ENCODE measurements at regions not wholly inside any gene's neighbourhood (a gene's known extent, or its start where the extent isn't known, plus 50 kb on each side); places are given as distances from the start of the nearest gene placed in this dataset.

DNA sequence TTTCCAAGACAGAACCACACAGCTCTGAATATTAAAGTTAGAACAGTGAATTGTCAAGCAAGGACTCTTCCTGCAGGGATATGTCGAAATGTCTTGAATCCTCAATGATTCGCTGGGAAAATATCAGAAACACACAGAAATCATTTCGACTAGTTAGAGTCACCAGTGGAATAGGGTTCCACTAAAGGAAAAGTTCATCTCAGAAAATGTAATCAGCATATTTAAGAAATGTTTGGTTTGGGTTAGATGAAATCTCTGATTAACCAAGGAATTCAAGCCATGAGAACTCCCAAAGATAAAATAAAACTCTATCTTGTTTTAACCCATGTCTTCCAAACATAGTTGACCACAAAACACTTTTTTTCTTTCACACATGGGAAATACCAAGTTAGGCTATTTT, 621.0 kb upstream of the NRSN1 start:
- 6% methylated on average over 3 of the region's 3 CpGs for WGBS (ENCODE audit: low lambda C conversion rate)
- no peak for TF ChIP-seq ZNF740 (CRISPR knock-in tag; IDR thresholded peaks at IDR 0.05)
- no peak for TF ChIP-seq BRF2 (CRISPR knock-in tag; IDR thresholded peaks at IDR 0.05)
- TF ChIP-seq, protein P1, sequence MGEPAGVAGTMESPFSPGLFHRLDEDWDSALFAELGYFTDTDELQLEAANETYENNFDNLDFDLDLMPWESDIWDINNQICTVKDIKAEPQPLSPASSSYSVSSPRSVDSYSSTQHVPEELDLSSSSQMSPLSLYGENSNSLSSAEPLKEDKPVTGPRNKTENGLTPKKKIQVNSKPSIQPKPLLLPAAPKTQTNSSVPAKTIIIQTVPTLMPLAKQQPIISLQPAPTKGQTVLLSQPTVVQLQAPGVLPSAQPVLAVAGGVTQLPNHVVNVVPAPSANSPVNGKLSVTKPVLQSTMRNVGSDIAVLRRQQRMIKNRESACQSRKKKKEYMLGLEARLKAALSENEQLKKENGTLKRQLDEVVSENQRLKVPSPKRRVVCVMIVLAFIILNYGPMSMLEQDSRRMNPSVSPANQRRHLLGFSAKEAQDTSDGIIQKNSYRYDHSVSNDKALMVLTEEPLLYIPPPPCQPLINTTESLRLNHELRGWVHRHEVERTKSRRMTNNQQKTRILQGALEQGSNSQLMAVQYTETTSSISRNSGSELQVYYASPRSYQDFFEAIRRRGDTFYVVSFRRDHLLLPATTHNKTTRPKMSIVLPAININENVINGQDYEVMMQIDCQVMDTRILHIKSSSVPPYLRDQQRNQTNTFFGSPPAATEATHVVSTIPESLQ (CRISPR knock-in tag; conservative IDR thresholded peaks at IDR 0.05), result no peak
- TF ChIP-seq ZNF205 (CRISPR knock-in tag; IDR thresholded peaks at IDR 0.05), result no peak
- no peak for TF ChIP-seq ZNF282 (IDR thresholded peaks at IDR 0.05; ENCODE audit: partially characterized antibody)
- no peak for TF ChIP-seq WIZ (CRISPR knock-in tag; IDR thresholded peaks at IDR 0.05)
- no peak for TF ChIP-seq DBP (CRISPR knock-in tag; IDR thresholded peaks at IDR 0.05; ENCODE audit: not compliant biosample characterization)
- TF ChIP-seq, protein P2, sequence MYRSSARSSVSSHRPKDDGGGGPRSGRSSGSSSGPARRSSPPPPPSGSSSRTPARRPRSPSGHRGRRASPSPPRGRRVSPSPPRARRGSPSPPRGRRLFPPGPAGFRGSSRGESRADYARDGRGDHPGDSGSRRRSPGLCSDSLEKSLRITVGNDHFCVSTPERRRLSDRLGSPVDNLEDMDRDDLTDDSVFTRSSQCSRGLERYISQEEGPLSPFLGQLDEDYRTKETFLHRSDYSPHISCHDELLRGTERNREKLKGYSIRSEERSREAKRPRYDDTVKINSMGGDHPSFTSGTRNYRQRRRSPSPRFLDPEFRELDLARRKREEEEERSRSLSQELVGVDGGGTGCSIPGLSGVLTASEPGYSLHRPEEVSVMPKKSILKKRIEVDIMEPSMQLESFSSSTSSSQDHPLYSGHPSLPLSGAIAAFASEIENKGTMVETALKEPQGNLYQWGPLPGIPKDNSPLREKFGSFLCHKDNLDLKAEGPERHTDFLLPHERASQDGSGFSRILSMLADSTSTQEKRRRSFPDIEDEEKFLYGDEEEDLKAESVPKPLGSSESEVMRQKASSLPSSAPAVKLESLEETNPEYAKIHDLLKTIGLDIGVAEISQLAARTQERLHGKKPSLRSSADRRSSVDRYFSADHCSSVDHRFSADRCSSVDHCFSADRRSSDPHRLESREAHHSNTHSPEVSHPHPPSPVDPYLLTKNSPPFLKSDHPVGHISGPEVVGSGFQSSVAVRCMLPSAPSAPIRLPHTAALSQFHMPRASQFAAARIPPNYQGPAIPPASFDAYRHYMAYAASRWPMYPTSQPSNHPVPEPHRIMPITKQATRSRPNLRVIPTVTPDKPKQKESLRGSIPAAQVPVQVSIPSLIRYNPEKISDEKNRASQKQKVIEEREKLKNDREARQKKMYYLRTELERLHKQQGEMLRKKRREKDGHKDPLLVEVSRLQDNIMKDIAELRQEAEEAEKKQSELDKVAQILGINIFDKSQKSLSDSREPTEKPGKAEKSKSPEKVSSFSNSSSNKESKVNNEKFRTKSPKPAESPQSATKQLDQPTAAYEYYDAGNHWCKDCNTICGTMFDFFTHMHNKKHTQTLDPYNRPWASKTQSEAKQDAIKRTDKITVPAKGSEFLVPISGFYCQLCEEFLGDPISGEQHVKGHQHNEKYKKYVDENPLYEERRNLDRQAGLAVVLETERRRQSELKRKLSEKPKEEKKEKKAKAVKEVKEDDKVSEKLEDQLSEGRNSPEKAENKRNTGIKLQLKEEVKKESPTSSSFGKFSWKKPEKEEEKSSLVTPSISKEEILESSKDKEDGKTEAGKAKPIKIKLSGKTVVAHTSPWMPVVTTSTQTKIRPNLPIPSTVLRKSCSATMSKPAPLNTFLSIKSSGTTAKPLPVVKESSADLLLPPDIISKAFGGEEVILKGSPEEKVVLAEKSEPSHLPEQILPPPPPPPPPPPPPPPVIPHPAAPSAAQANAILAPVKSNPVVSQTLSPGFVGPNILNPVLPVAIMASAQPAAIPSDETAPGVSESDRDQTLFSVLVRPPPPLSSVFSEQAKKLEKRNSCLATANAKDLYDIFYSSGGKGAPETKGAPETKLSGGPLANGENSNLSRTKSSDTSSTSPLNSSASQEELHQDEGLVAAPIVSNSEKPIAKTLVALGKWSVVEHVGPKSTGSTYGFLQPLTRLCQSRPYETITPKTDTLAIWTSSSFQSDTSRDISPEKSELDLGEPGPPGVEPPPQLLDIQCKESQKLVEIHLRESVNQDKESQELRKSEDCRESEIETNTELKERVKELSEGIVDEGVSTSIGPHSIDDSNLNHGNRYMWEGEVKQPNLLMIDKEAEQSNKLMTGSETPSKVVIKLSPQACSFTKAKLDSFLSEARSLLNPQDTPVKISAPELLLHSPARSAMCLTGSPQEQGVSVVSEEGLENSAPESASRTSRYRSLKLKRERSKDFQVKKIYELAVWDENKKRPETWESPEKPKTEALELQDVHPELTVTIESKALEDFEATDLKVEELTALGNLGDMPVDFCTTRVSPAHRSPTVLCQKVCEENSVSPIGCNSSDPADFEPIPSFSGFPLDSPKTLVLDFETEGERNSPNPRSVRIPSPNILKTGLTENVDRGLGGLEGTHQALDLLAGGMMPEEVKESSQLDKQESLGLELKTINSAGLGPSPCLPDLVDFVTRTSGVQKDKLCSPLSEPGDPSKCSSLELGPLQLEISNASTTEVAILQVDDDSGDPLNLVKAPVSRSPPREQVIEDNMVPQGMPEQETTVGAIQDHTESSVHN (CRISPR knock-in tag; IDR thresholded peaks at IDR 0.05), result no peak
- no peak for TF ChIP-seq ZNF34 (CRISPR knock-in tag; IDR thresholded peaks at IDR 0.05; ENCODE audit: borderline replicate concordance)
- no peak for TF ChIP-seq ATF1 (CRISPR knock-in tag; IDR thresholded peaks at IDR 0.05)
- TF ChIP-seq MXI1 (IDR thresholded peaks at IDR 0.05; ENCODE audit: borderline replicate concordance, low read depth, low read length), result no peak
- TF ChIP-seq SP5 (CRISPR knock-in tag; IDR thresholded peaks at IDR 0.05; ENCODE audit: borderline replicate concordance, low read depth), result no peak

More for the DNA sequence above, 621.0 kb upstream of the NRSN1 start:
- no TSS peak for BruUV-seq (replicated peaks)
- Histone ChIP-seq H3K4me1 (ENCODE audit: insufficient read depth, low read length) (no peaks in the 10 kb centered on the region), H3K36me3 (replicated peaks in 1 of 2; ENCODE audit: control insufficient read depth in 1 of 2, insufficient read depth in 2 of 2, low read length in 2 of 2) (no peaks in the 10 kb centered on the region), H3K79me2 (ENCODE audit: insufficient read depth, low read length) (no peaks in the 10 kb centered on the region), H2AFZ (ENCODE audit: low read length) (no peak overlapping the region), H4K20me1 (ENCODE audit: insufficient read depth, low read length) (no peaks in the 10 kb centered on the region), H3K4me2 (ENCODE audit: low read depth, low read length) (no peak overlapping the region), H3K4me3 (replicated peaks in 1 of 3; ENCODE audit: insufficient read depth in 1 of 3, low read depth in 2 of 3, low read length in 3 of 3) (no peak overlapping the region), H3K27ac (ENCODE audit: extremely low read length, insufficient read depth, low read length) (no peak overlapping the region), H3K27me3 (ENCODE audit: control insufficient read depth in 1 of 2, insufficient read depth in 2 of 2, low read length in 2 of 2) (no peaks in the 10 kb centered on the region), H3K9me3 (ENCODE audit: low read length) (peaks cover 19% of the 10 kb centered on the region; the same call in 1 of the 2 replicates), H3K9ac (ENCODE audit: insufficient read depth, low read depth, low read length) (no peak overlapping the region)
- intact Hi-C loops (cut with micrococcal nuclease; ENCODE audit: unreplicated experiment) (no loop called here), in situ Hi-C loops (cut with HindIII; ENCODE audit: extremely low pct_ligation_motif_present, low pct_unique_long_range_greater_than_20kb) (no loop called here)
- DNase-seq (ENCODE audit: low spot score) (no peak), FAIRE-seq (no peak), ATAC-seq (no peak)
- ChIA-PET CTCF (ENCODE audit: low intra/inter-chr PET ratio, low total read pairs) (no interaction called here), POLR2A (no interaction called here)

Data from HepG2 (cell line).